Smooth muscle cell (in vitro differentiated cells): ENCODE measurements at regions not wholly inside any gene's neighbourhood (a gene's known extent, or its start where the extent isn't known, plus 50 kb on each side); places are given as distances from the start of the nearest gene placed in this dataset.

Experiments
- DNase-seq: peaks from one replicate; lab custom pipeline; 2025; ENCODE audit not compliant: unreplicated experiment; lab: John Stamatoyannopoulos, UW
- H2AFZ ChIP-seq: fragments of 200-600 bp; sonication (generic); 2 replicates; pipeline ENCODE4 v1.6.0; 2016; ENCODE audit warnings: antibody characterized with exemption, low read depth, mild to moderate bottlenecking
- H3F3A ChIP-seq: fragments of 200-600 bp; sonication (generic); 2 replicates; pipeline ENCODE4 v1.6.0; 2017; ENCODE audit warnings: antibody characterized with exemption, low read depth
- H3K27ac ChIP-seq: fragments of 200-600 bp; sonication (generic); 2 replicates; pipeline ENCODE4 v1.5.1; 2016; ENCODE audit warnings: low read depth, mild to moderate bottlenecking
- H3K27me3 ChIP-seq: fragments of 200-600 bp; sonication (generic); 2 replicates; pipeline ENCODE4 v1.6.1; 2016; ENCODE audit warnings: low read depth, mild to moderate bottlenecking
- H3K36me3 ChIP-seq: fragments of 200-600 bp; sonication (generic); 2 replicates; pipeline ENCODE4 v1.5.1; 2016; ENCODE audit warnings: low read depth
- H3K4me1 ChIP-seq: fragments of 200-600 bp; sonication (generic); 2 replicates; pipeline ENCODE4 v1.5.1; 2016; ENCODE audit warnings: low read depth
- H3K4me2 ChIP-seq: fragments of 200-600 bp; sonication (generic); 2 replicates; pipeline ENCODE4 v1.6.0; 2016; ENCODE audit warnings: mild to moderate bottlenecking
- H3K4me3 ChIP-seq: fragments of 200-600 bp; sonication (generic); 2 replicates; pipeline ENCODE4 v1.5.1; 2016; ENCODE audit warnings: mild to moderate bottlenecking
- H3K79me2 ChIP-seq: fragments of 200-600 bp; sonication (generic); 2 replicates; pipeline ENCODE4 v1.6.0; 2016; ENCODE audit warnings: low read depth, mild to moderate bottlenecking
- H3K9ac ChIP-seq: fragments of 200-600 bp; sonication (generic); 2 replicates; pipeline ENCODE4 v1.6.0; 2016; ENCODE audit warnings: low read depth
- H3K9me3 ChIP-seq: fragments of 200-600 bp; sonication (generic); replicated peaks from 2 replicates; pipeline ENCODE4 v1.5.1; 2016; ENCODE audit warnings: low read depth
- H4K20me1 ChIP-seq: fragments of 200-600 bp; sonication (generic); 2 replicates; pipeline ENCODE4 v1.6.0; 2016; ENCODE audit warnings: low read depth
- CTCF ChIP-seq: fragments of 200-600 bp; sonication (generic); IDR thresholded peaks from 2 replicates; pipeline ENCODE4 v1.5.1; 2017; ENCODE audit warnings: borderline replicate concordance, mild to moderate bottlenecking, antibody characterized with exemption; ENCODE audit not compliant: insufficient read depth, poor library complexity, severe bottlenecking
- WGBS: methylation state at CpG from one replicate; pipeline ENCODE4 v1.1.7; 2016; ENCODE audit warnings: low lambda C conversion rate; 5-methylcytosine and 5-hydroxymethylcytosine counted together

DNA sequence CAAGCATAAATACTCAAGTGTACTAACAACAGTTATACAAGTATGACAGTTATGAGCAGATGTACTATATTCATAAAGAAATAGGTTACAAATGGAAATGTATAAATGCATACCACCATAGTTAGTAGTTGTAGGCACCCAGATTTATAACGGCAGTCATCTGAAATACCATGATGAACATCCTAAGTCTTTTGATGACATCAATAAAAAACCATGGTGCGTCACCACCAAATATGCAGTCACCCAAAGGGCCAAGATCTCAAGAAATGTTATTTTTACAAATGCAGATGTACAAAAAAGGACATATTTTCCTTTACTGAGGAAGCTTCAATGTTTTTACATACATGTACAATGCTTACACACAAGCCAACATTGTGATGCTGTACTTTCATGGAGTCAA lies 70.8 kb upstream of the XPA start:
- DNase-seq: no peak
- Histone ChIP-seq H3K27ac (no peak overlapping the region), H3K4me2 (no peak overlapping the region)

GRCh38 chr9:97768746-97769145 lies 71.6 kb upstream of the XPA start:
- Histone ChIP-seq H3K4me2 (no peak overlapping the region), H4K20me1 (no peaks in the 10 kb centered on the region), H3K9ac (no peak overlapping the region), H2AFZ (no peak overlapping the region), H3K9me3 (no peaks in the 10 kb centered on the region), H3K79me2 (no peaks in the 10 kb centered on the region), H3K27ac (no peak overlapping the region), H3F3A (no peaks in the 10 kb centered on the region), H3K36me3 (no peaks in the 10 kb centered on the region), H3K4me3 (no peak overlapping the region), H3K4me1 (peaks cover 19% of the 10 kb centered on the region), H3K27me3 (peaks cover 2% of the 10 kb centered on the region)
- WGBS: 81% methylated on average over 7 of the region's 7 CpGs
- no peak for TF ChIP-seq CTCF
- DNase-seq: no peak

More for the DNA sequence above, 70.8 kb upstream of the XPA start:
- Histone ChIP-seq H3K9me3 (no peaks in the 10 kb centered on the region), H3K79me2 (no peaks in the 10 kb centered on the region), H3K9ac (no peak overlapping the region), H3K4me3 (no peak overlapping the region), H3F3A (no peaks in the 10 kb centered on the region), H3K4me1 (peaks cover 19% of the 10 kb centered on the region), H2AFZ (no peak overlapping the region), H4K20me1 (no peaks in the 10 kb centered on the region), H3K36me3 (no peaks in the 10 kb centered on the region), H3K27me3 (peaks cover 9% of the 10 kb centered on the region)
- 88% methylated on average over 2 of the region's 2 CpGs for WGBS
- no peak for TF ChIP-seq CTCF

DNA sequence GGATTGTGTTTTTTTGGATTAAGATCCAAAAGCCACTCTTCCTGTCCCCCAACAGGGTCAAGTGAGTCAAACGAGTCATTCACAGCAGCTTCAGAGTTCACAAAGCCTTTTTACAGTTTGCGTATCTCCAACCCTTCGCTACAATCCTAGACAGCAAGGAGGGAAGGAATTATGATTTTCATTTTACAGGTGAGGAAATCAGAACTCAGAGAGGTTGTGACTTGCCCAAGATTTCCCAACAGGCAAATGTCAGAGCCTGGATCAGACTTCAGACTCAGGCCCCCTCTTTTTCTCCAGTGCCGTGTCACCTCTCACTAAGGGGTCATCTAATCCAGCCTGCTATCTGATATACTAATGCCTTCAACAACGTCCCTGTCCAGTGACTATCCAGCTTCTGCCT lies 72.1 kb upstream of the XPA start:
- H3K9me3 ChIP-seq: no peaks in the 10 kb centered on the region
- H2AFZ ChIP-seq: no peak overlapping the region
- no peak overlapping the region for H3K27ac ChIP-seq
- no peak for DNase-seq
- H3K27me3 ChIP-seq: no peaks in the 10 kb centered on the region
- no peaks in the 10 kb centered on the region for H4K20me1 ChIP-seq
- no peak overlapping the region for H3K4me3 ChIP-seq
- no peaks in the 10 kb centered on the region for H3F3A ChIP-seq
- no peaks in the 10 kb centered on the region for H3K79me2 ChIP-seq
- H3K9ac ChIP-seq: no peak overlapping the region
- H3K4me1 ChIP-seq: peaks cover 19% of the 10 kb centered on the region
- H3K36me3 ChIP-seq: no peaks in the 10 kb centered on the region
- no peak overlapping the region for H3K4me2 ChIP-seq
- WGBS: 57% methylated on average over 5 of the region's 5 CpGs
- TF ChIP-seq CTCF: no peak

- TF ChIP-seq CTCF: no peak
- no peaks in the 10 kb centered on the region for H4K20me1 ChIP-seq
- no peaks in the 10 kb centered on the region for H3K9me3 ChIP-seq
- H3K9ac ChIP-seq: no peak overlapping the region
- no peak overlapping the region for H2AFZ ChIP-seq
- H3F3A ChIP-seq: no peaks in the 10 kb centered on the region
- no peak for DNase-seq
- H3K4me3 ChIP-seq: no peak overlapping the region
- H3K27me3 ChIP-seq: no peaks in the 10 kb centered on the region
- peaks cover 19% of the 10 kb centered on the region for H3K4me1 ChIP-seq
- H3K27ac ChIP-seq: no peak overlapping the region
- no peaks in the 10 kb centered on the region for H3K36me3 ChIP-seq
- no peaks in the 10 kb centered on the region for H3K79me2 ChIP-seq
- WGBS: 82% methylated on average over 1 of the region's 1 CpG
- H3K4me2 ChIP-seq: no peak overlapping the region
These were observed 73.8 kb upstream of the XPA start for GRCh38 chr9:97770808-97771372.
